IMR-90 (cell line): ENCODE measurements at regions not wholly inside any gene's neighbourhood (a gene's known extent, or its start where the extent isn't known, plus 50 kb on each side); places are given as distances from the start of the nearest gene placed in this dataset.
"Not testable (repeated sequence)": the region's sequence is repeated elsewhere in the genome, so short reads cannot be mapped to it uniquely, and the experiment has no call there.

ENCODE experiments used
- ATAC-seq: fragments of 200-7000 bp; cut with Tn5 transposase; 2 replicates; pipeline ENCODE4 v1.9.1; 2020; ENCODE audit warnings: low read depth, mild to moderate bottlenecking, moderate library complexity
- BruUV-seq: library from RNA; stranded (reverse); fragments of 400-500 nt; replicated peaks from 2 replicates; lab custom pipeline; 2021; lab: Mats Ljungman, UMichigan
- CTCF ChIA-PET: fragments of 300-600 bp; formaldehyde crosslinking; extraction: SDS; loops from one replicate; lab custom pipeline; 2021; ENCODE audit warnings: antibody characterized with exemption; lab: Yijun Ruan, JAX
- POLR2A ChIA-PET: fragments of 300-600 bp; sonication (Branson Sonifier 250); formaldehyde crosslinking; loops from one replicate; lab custom pipeline; 2022; ENCODE audit warnings: antibody characterized with exemption; ENCODE audit not compliant: unreplicated experiment; lab: Charles Lee
- DNase-seq: peaks from one replicate; pipeline ENCODE4 v3.0.0; 2013
- H2AFZ ChIP-seq: replicated peaks from 2 replicates; pipeline ENCODE3; 2013; ENCODE audit warnings: low read length, mild to moderate bottlenecking; ENCODE audit not compliant: poor library complexity
- H2AK5ac ChIP-seq: 2 replicates; pipeline ENCODE4 v1.6.1; 2013; ENCODE audit warnings: low read depth, low read length, inconsistent platforms
- H2AK9ac ChIP-seq: replicated peaks from 2 replicates; pipeline ENCODE3; 2013; ENCODE audit warnings: mild to moderate bottlenecking, low read depth, low read length, moderate library complexity; ENCODE audit not compliant: poor library complexity
- H2BK120ac ChIP-seq: 2 replicates; pipeline ENCODE4 v1.6.1; 2013; ENCODE audit warnings: low read depth, low read length, inconsistent platforms
- H2BK15ac ChIP-seq: 3 replicates; pipeline ENCODE4 v1.6.1; 2013; ENCODE audit warnings: low read depth, low read length, inconsistent platforms
- H2BK20ac ChIP-seq: 2 replicates; pipeline ENCODE4 v1.6.1; 2013; ENCODE audit warnings: low read depth, mild to moderate bottlenecking, inconsistent platforms, low read length, moderate library complexity
- H2BK5ac ChIP-seq: 2 replicates; pipeline ENCODE4 v1.6.1; 2013; ENCODE audit warnings: mild to moderate bottlenecking, low read depth, low read length, inconsistent platforms; ENCODE audit not compliant: poor library complexity, severe bottlenecking
- H3K14ac ChIP-seq: replicated peaks from 2 replicates; pipeline ENCODE4 v1.6.1; 2013; ENCODE audit warnings: low read depth, low read length, inconsistent platforms
- H3K18ac ChIP-seq: 2 replicates; pipeline ENCODE4 v1.6.1; 2013; ENCODE audit warnings: low read depth, low read length, control low read depth
- H3K23ac ChIP-seq: 2 replicates; pipeline ENCODE4 v1.6.1; 2013; ENCODE audit warnings: low read depth, low read length, inconsistent platforms
- H3K27ac ChIP-seq: 2 replicates; pipeline ENCODE4 v1.5.1; 2013; ENCODE audit warnings: mild to moderate bottlenecking, control low read depth, low read length; ENCODE audit not compliant: insufficient read depth
- H3K27me3 ChIP-seq: 2 replicates; pipeline ENCODE4 v1.6.1; 2013; ENCODE audit warnings: low read length; ENCODE audit not compliant: control insufficient read depth, insufficient read depth
- H3K36me3 ChIP-seq: 2 replicates; pipeline ENCODE4 v1.6.1; 2013; ENCODE audit warnings: low read length, mixed read lengths; ENCODE audit not compliant: control insufficient read depth, insufficient read depth
- H3K4ac ChIP-seq: 2 replicates; pipeline ENCODE4 v1.6.1; 2013; ENCODE audit warnings: low read depth, low read length, inconsistent platforms
- H3K4me1 ChIP-seq: 2 replicates; pipeline ENCODE4 v1.6.1; 2013; ENCODE audit warnings: low read length, mixed read lengths; ENCODE audit not compliant: control insufficient read depth, insufficient read depth
- H3K4me2 ChIP-seq: 2 replicates; pipeline ENCODE4 v1.6.1; 2013; ENCODE audit warnings: low read depth, mild to moderate bottlenecking, control low read depth, low read length, moderate library complexity
- H3K4me3 ChIP-seq: 2 replicates; pipeline ENCODE4 v1.5.1; 2013; ENCODE audit warnings: low read depth, mild to moderate bottlenecking, control low read depth, low read length, moderate library complexity; ENCODE audit not compliant: insufficient read depth
- H3K56ac ChIP-seq: 2 replicates; pipeline ENCODE4 v1.6.1; 2013; ENCODE audit warnings: low read length, inconsistent platforms; ENCODE audit not compliant: insufficient read depth; ENCODE audit errors: extremely low read depth
- H3K79me1 ChIP-seq, 2 experiments: 2 replicates each; pipeline ENCODE4 v1.6.1; 2013; ENCODE audit warnings: low read length in 2 of 2, inconsistent platforms in 1 of 2, low read depth in 1 of 2
- H3K9ac ChIP-seq: 2 replicates; pipeline ENCODE4 v1.6.1; 2013; ENCODE audit warnings: low read depth, low read length, control low read depth
- H3K9me1 ChIP-seq: 2 replicates; pipeline ENCODE4 v1.6.1; 2013; ENCODE audit warnings: low read length, inconsistent platforms; ENCODE audit not compliant: insufficient read depth
- H3K9me3 ChIP-seq: 2 replicates; pipeline ENCODE4 v1.6.1; 2013; ENCODE audit warnings: low read length; ENCODE audit not compliant: control insufficient read depth, insufficient read depth
- H4K20me1 ChIP-seq: 2 replicates; pipeline ENCODE4 v1.6.1; 2013; ENCODE audit warnings: low read length, inconsistent platforms; ENCODE audit not compliant: insufficient read depth
- H4K5ac ChIP-seq: 2 replicates; pipeline ENCODE4 v1.6.1; 2013; ENCODE audit warnings: mild to moderate bottlenecking, low read depth, low read length, control low read depth
- H4K8ac ChIP-seq, 2 experiments: 2 replicates each; pipeline ENCODE4 v1.6.1; 2013; ENCODE audit warnings: low read depth in 2 of 2, low read length in 2 of 2, control low read depth in 1 of 2, inconsistent platforms in 1 of 2
- H4K91ac ChIP-seq: 2 replicates; pipeline ENCODE4 v1.6.1; 2013; ENCODE audit warnings: low read depth, low read length, inconsistent platforms; ENCODE audit not compliant: insufficient read depth
- ELK1 ChIP-seq: fragments of 150-350 bp; IDR thresholded peaks from 2 replicates; pipeline ENCODE4 v1.6.1; 2016; ENCODE audit warnings: low read depth, mild to moderate bottlenecking, low read length, moderate library complexity, borderline replicate concordance
- MXI1 ChIP-seq: IDR thresholded peaks from 2 replicates; pipeline ENCODE4 v1.6.1; 2012; ENCODE audit warnings: low read depth, mild to moderate bottlenecking, low read length, moderate library complexity, borderline replicate concordance
- NFE2L2 ChIP-seq: fragments of 150-350 bp; IDR thresholded peaks from 2 replicates; pipeline ENCODE4 v1.6.1; 2016; ENCODE audit warnings: low read depth, mild to moderate bottlenecking, low read length
- RAD21 ChIP-seq: IDR thresholded peaks from 2 replicates; pipeline ENCODE4 v1.6.1; 2012; ENCODE audit warnings: low read length, improper control_type of control experiment
- SMC3 ChIP-seq: fragments of 150-350 bp; IDR thresholded peaks from 2 replicates; pipeline ENCODE4 v1.6.1; 2016; ENCODE audit warnings: low read depth, mild to moderate bottlenecking, antibody characterized with exemption, low read length, moderate library complexity
- WGBS, 2 experiments: methylation state at CpG; one replicate each; pipeline versions ENCODE4 v1.1.5 to v1.1.7; 2013; ENCODE audit warnings: missing lambda C conversion rate in 2 of 2; ENCODE audit not compliant: insufficient read length in 1 of 2; ENCODE audit errors: extremely low coverage in 2 of 2; 5-methylcytosine and 5-hydroxymethylcytosine counted together
- dilution Hi-C: fragments of 300-500 bp; cut with HindIII; formaldehyde crosslinking; loops from one replicate; pipeline ENCODE4 v1.14.3; 2018; ENCODE audit warnings: low sequenced_read_pairs; ENCODE audit not compliant: unreplicated experiment
- in situ Hi-C: fragments of 300-500 bp; cut with MboI; formaldehyde crosslinking; loops from 3 replicates; pipeline ENCODE4 v1.14.3; 2019; ENCODE audit warnings: low sequenced_read_pairs, inconsistent platforms, mixed read lengths
- intact Hi-C: fragments of 100-400 bp; cut with micrococcal nuclease; formaldehyde crosslinking; loops from 2 replicates; pipeline ENCODE4 v1.10.0; 2022

GRCh38 chr4:75321484-75321883 lies 192.7 kb downstream of the RCHY1 start:
- Histone ChIP-seq H3K9ac (no peak overlapping the region), H3K9me3 (peaks cover 1% of the 10 kb centered on the region; the same call in 1 of the 2 replicates), H2BK5ac (no peak overlapping the region), H3K4me3 (no peak overlapping the region), H3K14ac (no peak overlapping the region), H3K4me1 (0 out of 2 replicates have a peak, but pooled peaks cover 2% of the 10 kb centered on the region), H3K79me1 (no peaks in the 10 kb centered on the region), H4K20me1 (no peaks in the 10 kb centered on the region), H2BK20ac (no peak overlapping the region), H2BK120ac (0 out of 2 replicates have a peak overlapping the region, but pooled peaks have one; percentile 45), H4K8ac (no peak overlapping the region), H3K9me1 (no peaks in the 10 kb centered on the region), H3K27me3 (peaks cover 4% of the 10 kb centered on the region), H3K36me3 (no peaks in the 10 kb centered on the region), H3K4ac (no peak overlapping the region), H2AFZ (no peak overlapping the region), H3K18ac (no peak overlapping the region), H3K56ac (no peak overlapping the region), H3K4me2 (no peak overlapping the region), H2AK5ac (no peak overlapping the region), H4K5ac (no peak overlapping the region), H3K27ac (no peak overlapping the region), H4K91ac (no peak overlapping the region), H2BK15ac (no peak overlapping the region), H3K23ac (no peak overlapping the region), H2AK9ac (no peak overlapping the region)
- BruUV-seq = no TSS peak
- ATAC-seq (no peak), DNase-seq (no peak)
- WGBS, 2 experiments = 59% methylated on average over 3 of the region's 5 CpGs; no CpG with 5 or more reads in 1 of the 2 experiments
- TF ChIP-seq NFE2L2 (no peak), ELK1 (no peak), RAD21 (no peak), MXI1 (no peak), SMC3 (no peak)
- CTCF ChIA-PET = interaction anchor here (0.6 kb wide), 1 partner anchor 80 kb away, joined by 5 read pairs; no protein-coding TSS in a partner anchor
- intact Hi-C loops (no loop called here), in situ Hi-C loops (no loop called here), dilution Hi-C loops (no loop called here)
- POLR2A ChIA-PET = no interaction called here

GRCh38 chr4:75317641-75318040 lies 196.6 kb downstream of the RCHY1 start:
- H2BK15ac ChIP-seq, H2BK20ac ChIP-seq, H3K27me3 ChIP-seq, CTCF ChIA-PET, H2AFZ ChIP-seq, H3K9me3 ChIP-seq, DNase-seq, in situ Hi-C loops, H3K27ac ChIP-seq, H4K5ac ChIP-seq, H2AK5ac ChIP-seq, H2BK120ac ChIP-seq, dilution Hi-C loops, H3K36me3 ChIP-seq, H3K9me1 ChIP-seq, H3K4me1 ChIP-seq, H3K4me2 ChIP-seq, BruUV-seq, H3K56ac ChIP-seq, H3K18ac ChIP-seq, H2BK5ac ChIP-seq, H4K91ac ChIP-seq, H3K79me1 ChIP-seq, H3K4ac ChIP-seq, H3K9ac ChIP-seq, H2AK9ac ChIP-seq, POLR2A ChIA-PET, H3K14ac ChIP-seq, H3K4me3 ChIP-seq, H4K20me1 ChIP-seq, H3K23ac ChIP-seq, H4K8ac ChIP-seq, intact Hi-C loops, ATAC-seq: not testable (repeated sequence)
- no CpG with 5 or more reads among the region's 10 CpGs for WGBS, 2 experiments
